Fibroblast of villous mesenchyme (primary cell): ENCODE measurements at regions not wholly inside any gene's neighbourhood (a gene's known extent, or its start where the extent isn't known, plus 50 kb on each side); places are given as distances from the start of the nearest gene placed in this dataset.

ENCODE experiments used
- DNase-seq: peaks from one replicate; pipeline ENCODE4 v3.0.0-alpha.2; 2010; ENCODE audit warnings: low read depth
- H3K4me3 ChIP-seq: 2 replicates; pipeline ENCODE4 v1.5.1; 2011; ENCODE audit warnings: low read depth, mild to moderate bottlenecking, low read length
- TF ChIP-seq, protein P1 (sequence below): IDR thresholded peaks from 2 replicates; pipeline ENCODE4 v1.5.1; 2012; ENCODE audit warnings: low read depth, mild to moderate bottlenecking, low read length; ENCODE audit not compliant: insufficient read depth

DNA sequence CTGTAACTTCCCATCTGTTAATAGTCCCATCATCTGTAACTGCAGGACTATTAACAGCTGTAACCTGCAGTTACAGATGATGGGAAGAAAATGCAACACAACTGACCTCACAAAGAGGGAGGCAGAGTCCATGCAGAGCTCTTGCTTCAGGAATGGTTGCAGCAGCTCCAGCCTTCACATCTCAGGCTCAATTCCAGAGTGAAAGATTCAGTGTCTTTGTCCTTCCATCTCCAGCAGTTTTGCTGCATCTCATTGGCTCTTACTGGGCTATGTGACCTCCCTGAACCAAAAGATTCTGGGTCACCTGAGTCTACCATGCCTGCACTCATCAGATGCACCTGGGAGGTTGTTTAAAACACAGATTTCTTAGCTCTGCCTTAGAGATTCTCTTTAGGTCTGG is 686.7 kb downstream of the MATN1 start:
- DNase-seq, result no peak
- TF ChIP-seq, protein P1, sequence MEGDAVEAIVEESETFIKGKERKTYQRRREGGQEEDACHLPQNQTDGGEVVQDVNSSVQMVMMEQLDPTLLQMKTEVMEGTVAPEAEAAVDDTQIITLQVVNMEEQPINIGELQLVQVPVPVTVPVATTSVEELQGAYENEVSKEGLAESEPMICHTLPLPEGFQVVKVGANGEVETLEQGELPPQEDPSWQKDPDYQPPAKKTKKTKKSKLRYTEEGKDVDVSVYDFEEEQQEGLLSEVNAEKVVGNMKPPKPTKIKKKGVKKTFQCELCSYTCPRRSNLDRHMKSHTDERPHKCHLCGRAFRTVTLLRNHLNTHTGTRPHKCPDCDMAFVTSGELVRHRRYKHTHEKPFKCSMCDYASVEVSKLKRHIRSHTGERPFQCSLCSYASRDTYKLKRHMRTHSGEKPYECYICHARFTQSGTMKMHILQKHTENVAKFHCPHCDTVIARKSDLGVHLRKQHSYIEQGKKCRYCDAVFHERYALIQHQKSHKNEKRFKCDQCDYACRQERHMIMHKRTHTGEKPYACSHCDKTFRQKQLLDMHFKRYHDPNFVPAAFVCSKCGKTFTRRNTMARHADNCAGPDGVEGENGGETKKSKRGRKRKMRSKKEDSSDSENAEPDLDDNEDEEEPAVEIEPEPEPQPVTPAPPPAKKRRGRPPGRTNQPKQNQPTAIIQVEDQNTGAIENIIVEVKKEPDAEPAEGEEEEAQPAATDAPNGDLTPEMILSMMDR, result no peak
- no peak overlapping the region for H3K4me3 ChIP-seq

DNA sequence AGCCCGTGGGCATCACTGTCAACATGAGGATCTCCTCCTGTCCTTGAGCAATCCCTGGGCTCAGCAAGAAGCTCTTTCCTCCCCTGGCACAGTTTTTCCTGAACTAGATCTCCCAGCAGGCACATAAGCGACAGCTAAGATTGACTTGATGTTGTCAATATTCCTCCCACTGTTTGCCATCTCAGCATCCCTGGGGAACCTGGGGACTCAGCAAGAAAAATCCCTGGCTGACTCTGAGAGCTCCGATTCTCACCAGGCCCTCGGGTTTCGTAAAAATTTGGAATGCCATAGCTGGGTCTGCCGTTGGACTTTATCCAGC is 687.2 kb downstream of the MATN1 start:
- no peak overlapping the region for H3K4me3 ChIP-seq
- DNase-seq, result no peak
- TF ChIP-seq, protein P1, result no peak

DNA sequence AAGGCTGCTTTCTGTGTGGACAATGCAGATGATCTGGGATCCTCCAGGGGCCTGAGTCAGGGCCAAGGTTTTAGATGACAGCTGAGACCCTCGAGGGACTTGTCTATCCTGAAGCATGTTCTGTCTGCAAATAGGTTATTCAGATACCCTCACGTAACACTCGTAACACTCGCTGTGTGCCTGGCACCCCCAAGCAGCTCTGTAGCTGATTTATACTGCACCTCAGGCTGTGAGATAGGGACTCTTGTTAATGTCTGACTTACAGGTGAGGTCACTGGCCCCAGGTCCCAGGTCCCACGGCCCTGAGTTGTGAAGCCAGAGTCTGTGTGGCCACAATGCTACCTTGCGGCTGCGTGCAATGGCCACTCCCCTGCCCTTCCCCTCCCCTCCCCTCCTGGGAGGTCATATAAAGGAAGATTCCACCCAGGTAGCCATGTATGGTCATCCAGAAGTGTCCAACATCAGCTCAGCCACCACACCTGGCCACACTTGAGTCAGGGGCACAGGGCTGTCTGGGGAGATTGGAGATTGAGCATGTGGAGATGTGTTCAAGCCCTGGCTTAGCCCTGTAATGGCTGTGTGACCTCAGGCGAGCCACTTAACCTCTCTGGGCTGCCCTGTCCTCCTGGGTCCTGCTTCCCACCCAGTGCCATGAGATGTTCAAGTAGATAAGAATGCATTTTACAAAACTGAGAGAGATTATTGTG is 687.7 kb downstream of the MATN1 start:
- TF ChIP-seq, protein P1, result no peak
- no peak for DNase-seq

DNA sequence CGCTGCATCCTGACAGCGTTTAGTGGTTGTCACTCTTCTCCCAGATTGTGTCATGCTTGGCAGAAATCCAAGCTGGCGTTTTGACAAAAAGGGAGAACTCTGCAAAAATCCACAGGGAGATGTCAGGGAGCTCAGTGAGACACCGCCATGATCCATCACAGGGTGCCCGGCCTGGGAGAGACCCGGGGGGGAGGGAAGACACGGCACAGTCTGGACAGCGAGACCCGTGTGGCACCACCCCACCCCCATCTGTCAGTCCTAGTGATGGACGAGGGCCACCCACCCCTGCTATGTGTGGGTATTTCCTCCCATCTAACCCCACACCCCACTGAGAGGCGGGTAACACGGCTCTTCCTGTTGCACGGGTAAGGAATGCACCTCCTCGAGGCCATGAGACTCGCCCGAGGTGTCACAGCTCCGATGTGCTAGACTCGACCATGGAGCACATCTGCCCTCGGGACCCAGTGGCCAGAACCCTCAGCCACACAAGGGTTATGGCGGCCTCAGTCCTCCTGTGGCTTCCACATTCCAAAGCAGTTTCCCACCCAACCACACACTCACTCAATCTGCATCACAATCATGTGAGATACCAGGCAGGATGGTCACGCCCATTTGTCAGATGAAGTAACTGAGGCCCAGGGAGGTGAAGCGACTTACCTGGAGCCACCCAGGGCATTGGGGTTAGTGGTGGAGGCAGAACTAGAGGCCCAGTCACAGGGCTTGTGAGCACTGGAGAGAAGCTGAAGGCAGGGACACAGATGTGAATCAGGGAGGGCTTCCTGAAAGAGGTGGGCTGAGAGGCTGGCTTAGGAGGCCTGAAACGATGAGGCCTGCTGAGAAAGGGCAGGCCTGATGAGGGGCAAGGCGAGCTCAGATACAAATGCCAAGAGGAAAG is 688.5 kb downstream of the MATN1 start:
- H3K4me3 ChIP-seq, result no peak overlapping the region
- DNase-seq, result no peak
- TF ChIP-seq, protein P1, result no peak

More for the DNA sequence above, 687.7 kb downstream of the MATN1 start:
- H3K4me3 ChIP-seq, result no peak overlapping the region

DNA sequence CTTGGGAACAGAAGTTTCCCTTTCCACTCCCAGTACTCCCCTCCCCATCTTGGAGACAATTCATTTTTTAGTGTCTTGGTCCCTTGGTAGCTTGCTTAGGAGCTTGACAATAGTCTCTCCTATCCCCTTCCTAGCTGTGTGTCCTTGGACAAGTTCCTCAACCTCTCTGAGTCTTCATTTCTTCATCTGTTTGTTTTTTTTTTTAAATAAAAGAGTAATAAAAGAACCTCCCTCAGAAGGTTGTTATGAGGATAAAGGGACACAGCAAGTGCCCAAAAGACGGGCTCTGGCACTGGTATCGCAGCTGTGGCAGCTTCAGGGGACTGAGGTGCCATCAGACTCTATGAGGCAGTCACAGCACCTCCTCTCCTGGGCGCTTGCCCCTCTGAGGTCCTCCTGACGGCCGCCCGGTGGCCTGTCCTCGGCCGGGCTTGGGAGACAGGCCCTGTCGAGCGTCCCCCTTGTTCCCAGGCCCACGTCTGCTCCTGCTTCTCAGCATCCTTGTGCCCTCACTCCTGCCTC is 689.2 kb downstream of the MATN1 start:
- TF ChIP-seq, protein P1, result no peak
- DNase-seq, result no peak
- H3K4me3 ChIP-seq, result no peak overlapping the region

DNA sequence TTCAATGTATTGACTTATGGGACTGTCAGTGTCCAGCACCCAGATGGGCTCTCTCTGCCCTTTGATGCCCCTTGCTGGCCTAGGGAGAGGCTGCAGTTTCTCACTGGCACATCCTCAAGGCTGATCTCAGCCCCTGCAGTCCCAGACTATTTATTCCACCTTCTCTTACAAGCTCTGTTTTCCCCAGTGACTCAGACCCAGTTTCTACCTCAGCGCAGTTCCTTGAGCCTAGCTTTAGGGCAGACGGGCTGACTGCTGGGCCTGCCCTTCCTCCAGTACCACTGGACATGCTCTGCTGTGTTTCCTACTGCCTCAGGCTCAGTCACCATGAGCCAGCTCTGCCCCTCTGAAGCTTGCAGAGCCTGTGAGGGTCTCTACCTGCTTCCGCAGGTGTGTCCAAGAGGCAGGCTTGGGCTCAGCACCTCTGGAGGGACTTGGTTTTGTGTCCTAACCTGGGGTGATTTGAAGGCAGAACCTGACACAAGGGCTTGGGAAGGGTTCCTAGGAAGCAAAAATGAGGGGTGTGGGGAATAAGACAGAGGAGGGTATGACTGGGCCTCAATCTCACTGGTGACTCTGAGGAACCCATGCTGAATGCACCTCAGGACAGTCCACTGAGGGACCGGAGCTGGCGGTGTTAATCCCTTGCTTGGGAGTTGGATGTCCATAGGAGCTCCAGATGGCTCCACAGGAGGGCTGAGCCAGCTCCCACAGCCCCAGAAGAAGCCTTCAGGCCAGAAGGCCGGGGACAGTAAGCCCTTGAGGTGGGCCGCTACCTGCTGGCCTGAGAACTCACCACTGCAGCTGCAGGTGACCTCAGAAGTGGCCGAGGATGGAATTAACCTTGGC is 689.9 kb downstream of the MATN1 start:
- TF ChIP-seq, protein P1, result no peak
- no peak overlapping the region for H3K4me3 ChIP-seq
- no peak for DNase-seq
